ENCODE measurements at regions not wholly inside any gene's neighbourhood (a gene's known extent, or its start where the extent isn't known, plus 50 kb on each side); places are given as distances from the start of the nearest gene placed in this dataset.
"Not testable (repeated sequence)": the region's sequence is repeated elsewhere in the genome, so short reads cannot be mapped to it uniquely, and the experiment has no call there.

DNA sequence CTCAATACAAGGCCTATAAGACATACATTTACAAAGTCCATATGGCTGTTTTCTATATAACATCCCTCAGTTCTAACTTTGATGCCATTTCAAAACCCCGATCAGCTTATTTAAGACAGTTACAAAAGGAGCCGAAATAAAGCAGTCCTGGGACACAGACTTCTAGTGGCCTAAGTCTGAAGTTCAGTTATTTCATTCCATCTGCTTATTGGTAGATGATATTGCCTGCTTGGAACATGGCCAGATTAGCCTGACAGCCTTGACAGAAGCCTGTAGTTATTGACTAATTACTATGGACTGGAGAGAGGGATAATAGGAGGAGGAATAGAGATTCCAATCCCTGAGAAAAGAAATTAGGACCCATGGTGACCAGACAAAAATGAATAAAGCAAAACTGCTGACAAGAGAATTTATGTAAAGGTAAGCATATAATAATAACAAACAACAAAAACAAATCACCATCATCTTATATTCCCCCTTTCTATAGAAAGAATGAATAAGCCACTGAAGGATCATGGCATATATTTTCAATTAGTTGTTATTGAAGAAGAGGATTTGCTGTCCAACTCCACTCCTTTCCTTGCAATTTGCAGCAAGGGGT is 206.3 kb upstream of the TOM1L1 start:
- no peaks in the 10 kb centered on the region for H4K20me1 ChIP-seq (ENCODE audit: control insufficient read depth, extremely low read depth, insufficient read depth, low read length)
- TF ChIP-seq EZH2 (IDR thresholded peaks at IDR 0.05; ENCODE audit: low read length), result no peak
- TF ChIP-seq, protein P1, sequence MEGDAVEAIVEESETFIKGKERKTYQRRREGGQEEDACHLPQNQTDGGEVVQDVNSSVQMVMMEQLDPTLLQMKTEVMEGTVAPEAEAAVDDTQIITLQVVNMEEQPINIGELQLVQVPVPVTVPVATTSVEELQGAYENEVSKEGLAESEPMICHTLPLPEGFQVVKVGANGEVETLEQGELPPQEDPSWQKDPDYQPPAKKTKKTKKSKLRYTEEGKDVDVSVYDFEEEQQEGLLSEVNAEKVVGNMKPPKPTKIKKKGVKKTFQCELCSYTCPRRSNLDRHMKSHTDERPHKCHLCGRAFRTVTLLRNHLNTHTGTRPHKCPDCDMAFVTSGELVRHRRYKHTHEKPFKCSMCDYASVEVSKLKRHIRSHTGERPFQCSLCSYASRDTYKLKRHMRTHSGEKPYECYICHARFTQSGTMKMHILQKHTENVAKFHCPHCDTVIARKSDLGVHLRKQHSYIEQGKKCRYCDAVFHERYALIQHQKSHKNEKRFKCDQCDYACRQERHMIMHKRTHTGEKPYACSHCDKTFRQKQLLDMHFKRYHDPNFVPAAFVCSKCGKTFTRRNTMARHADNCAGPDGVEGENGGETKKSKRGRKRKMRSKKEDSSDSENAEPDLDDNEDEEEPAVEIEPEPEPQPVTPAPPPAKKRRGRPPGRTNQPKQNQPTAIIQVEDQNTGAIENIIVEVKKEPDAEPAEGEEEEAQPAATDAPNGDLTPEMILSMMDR (optimal IDR thresholded peaks at IDR 0.05 in 1 of 3, IDR thresholded peaks at IDR 0.05 in 1 of 3, conservative IDR thresholded peaks at IDR 0.05 in 1 of 3; ENCODE audit: extremely low read depth in 1 of 3, insufficient read depth in 2 of 3, low read length in 3 of 3), result no peak
- no peak for FAIRE-seq

DNA sequence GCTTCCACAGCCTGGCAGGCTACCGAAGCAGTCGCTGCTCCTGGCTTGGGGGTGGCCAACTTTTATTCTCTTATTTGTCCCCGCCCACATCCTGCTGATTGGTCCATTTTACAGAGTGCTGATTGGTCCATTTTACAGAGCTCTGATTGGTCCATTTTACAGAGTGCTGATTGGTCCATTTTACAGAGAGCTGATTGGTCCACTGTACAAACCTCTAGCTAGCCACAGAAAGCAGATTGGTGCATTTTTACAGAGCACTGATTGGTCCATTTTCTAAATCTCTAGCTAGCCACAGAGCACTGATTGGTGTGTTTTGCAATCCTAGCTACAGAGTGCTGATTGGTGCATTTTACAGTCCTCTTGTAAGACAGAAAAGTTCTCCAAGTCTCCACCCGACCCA is 187.9 kb upstream of the TOM1L1 start:
- DNase-seq (ENCODE audit: low read depth, low spot score); dilution Hi-C loops (cut with MboI; ENCODE audit: extremely low pct_ligation_motif_present, low sequenced_read_pairs); H3K27me3 ChIP-seq (ENCODE audit: control insufficient read depth, extremely low read depth, insufficient read depth, low read length); H3K9me3 ChIP-seq (ENCODE audit: control insufficient read depth, low read depth, low read length); H3K4me3 ChIP-seq (ENCODE audit: control insufficient read depth in 2 of 3, extremely low read depth in 1 of 3, insufficient read depth in 2 of 3, low read depth in 1 of 3, low read length in 3 of 3); H4K20me1 ChIP-seq (ENCODE audit: control insufficient read depth, extremely low read depth, insufficient read depth, low read length); H3K27ac ChIP-seq (ENCODE audit: control insufficient read depth, insufficient read depth, low read length); H3K4me2 ChIP-seq (ENCODE audit: control insufficient read depth, extremely low read depth, insufficient read depth, low read depth, low read length); H3K9ac ChIP-seq (ENCODE audit: control insufficient read depth, extremely low read depth, insufficient read depth, low read length); H3K9me1 ChIP-seq (ENCODE audit: control insufficient read depth, extremely low read depth, insufficient read depth, low read length); H3K4me1 ChIP-seq (ENCODE audit: control insufficient read depth, extremely low read depth, insufficient read depth, low read length); H2AFZ ChIP-seq (ENCODE audit: control insufficient read depth, low read length); H3K79me2 ChIP-seq (ENCODE audit: control insufficient read depth, insufficient read depth, low read length); FAIRE-seq; H3K36me3 ChIP-seq (ENCODE audit: control insufficient read depth in 2 of 2, extremely low read depth in 1 of 2, insufficient read depth in 2 of 2, low read length in 2 of 2): not testable (repeated sequence)

More for the DNA sequence above, 206.3 kb upstream of the TOM1L1 start:
- H3K9me1 ChIP-seq (ENCODE audit: control insufficient read depth, extremely low read depth, insufficient read depth, low read length), result no peaks in the 10 kb centered on the region
- H2AFZ ChIP-seq (ENCODE audit: control insufficient read depth, low read length), result no peak overlapping the region
- H3K27ac ChIP-seq (ENCODE audit: control insufficient read depth, insufficient read depth, low read length), result no peak overlapping the region
- H3K36me3 ChIP-seq (ENCODE audit: control insufficient read depth in 2 of 2, extremely low read depth in 1 of 2, insufficient read depth in 2 of 2, low read length in 2 of 2), result no peaks in the 10 kb centered on the region
- no peak overlapping the region for H3K9ac ChIP-seq (ENCODE audit: control insufficient read depth, extremely low read depth, insufficient read depth, low read length)
- H3K4me2 ChIP-seq (ENCODE audit: control insufficient read depth, extremely low read depth, insufficient read depth, low read depth, low read length), result no peak overlapping the region
- H3K79me2 ChIP-seq (ENCODE audit: control insufficient read depth, insufficient read depth, low read length), result no peaks in the 10 kb centered on the region
- H3K27me3 ChIP-seq (ENCODE audit: control insufficient read depth, extremely low read depth, insufficient read depth, low read length), result no peaks in the 10 kb centered on the region
- DNase-seq (ENCODE audit: low read depth, low spot score), result no peak
- no peaks in the 10 kb centered on the region for H3K4me1 ChIP-seq (ENCODE audit: control insufficient read depth, extremely low read depth, insufficient read depth, low read length)
- dilution Hi-C loops (cut with MboI; ENCODE audit: extremely low pct_ligation_motif_present, low sequenced_read_pairs), result no loop called here
- no peaks in the 10 kb centered on the region for H3K9me3 ChIP-seq (ENCODE audit: control insufficient read depth, low read depth, low read length)
- no peak overlapping the region for H3K4me3 ChIP-seq (ENCODE audit: control insufficient read depth in 2 of 3, extremely low read depth in 1 of 3, insufficient read depth in 2 of 3, low read depth in 1 of 3, low read length in 3 of 3)

DNA sequence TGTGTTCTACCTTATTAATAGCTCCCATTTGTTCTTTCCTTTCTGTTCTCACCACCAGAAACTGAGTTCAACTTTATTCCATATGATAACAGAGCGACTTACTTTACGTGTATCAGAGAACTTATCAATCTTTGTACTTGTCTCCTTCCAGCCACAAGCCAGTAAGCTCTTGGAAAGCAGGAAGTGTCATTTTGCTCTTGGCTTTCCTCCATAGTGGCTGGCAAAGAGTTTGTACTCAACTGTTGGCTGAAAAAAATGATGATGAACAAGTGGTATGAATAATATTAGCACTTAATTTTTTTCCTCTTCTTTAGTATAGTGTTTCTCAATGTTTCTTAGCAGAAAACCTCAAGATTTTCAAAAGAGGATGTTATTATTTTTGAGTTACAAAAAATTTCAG is 182.4 kb upstream of the TOM1L1 start:
- Histone ChIP-seq H3K4me1 (ENCODE audit: control insufficient read depth, extremely low read depth, insufficient read depth, low read length) (no peaks in the 10 kb centered on the region), H3K4me2 (ENCODE audit: control insufficient read depth, extremely low read depth, insufficient read depth, low read depth, low read length) (no peak overlapping the region), H3K79me2 (ENCODE audit: control insufficient read depth, insufficient read depth, low read length) (no peaks in the 10 kb centered on the region), H3K4me3 (ENCODE audit: control insufficient read depth in 2 of 3, extremely low read depth in 1 of 3, insufficient read depth in 2 of 3, low read depth in 1 of 3, low read length in 3 of 3) (no peak overlapping the region), H3K27ac (ENCODE audit: control insufficient read depth, insufficient read depth, low read length) (no peak overlapping the region), H4K20me1 (ENCODE audit: control insufficient read depth, extremely low read depth, insufficient read depth, low read length) (no peaks in the 10 kb centered on the region), H2AFZ (ENCODE audit: control insufficient read depth, low read length) (no peak overlapping the region), H3K36me3 (ENCODE audit: control insufficient read depth in 2 of 2, extremely low read depth in 1 of 2, insufficient read depth in 2 of 2, low read length in 2 of 2) (no peaks in the 10 kb centered on the region), H3K27me3 (ENCODE audit: control insufficient read depth, extremely low read depth, insufficient read depth, low read length) (no peaks in the 10 kb centered on the region), H3K9ac (ENCODE audit: control insufficient read depth, extremely low read depth, insufficient read depth, low read length) (no peak overlapping the region), H3K9me1 (ENCODE audit: control insufficient read depth, extremely low read depth, insufficient read depth, low read length) (no peaks in the 10 kb centered on the region), H3K9me3 (ENCODE audit: control insufficient read depth, low read depth, low read length) (no peaks in the 10 kb centered on the region)
- TF ChIP-seq, protein P1 (optimal IDR thresholded peaks at IDR 0.05 in 1 of 3, IDR thresholded peaks at IDR 0.05 in 1 of 3, conservative IDR thresholded peaks at IDR 0.05 in 1 of 3; ENCODE audit: extremely low read depth in 1 of 3, insufficient read depth in 2 of 3, low read length in 3 of 3), result no peak
- DNase-seq (ENCODE audit: low read depth, low spot score) (no peak), FAIRE-seq (no peak)
- dilution Hi-C loops (cut with MboI; ENCODE audit: extremely low pct_ligation_motif_present, low sequenced_read_pairs), result no loop called here
